Stimulated activated CD8-positive, alpha-beta memory T cell treated with anti-CD3 and anti-CD28 coated beads, Interleukin-15, amount 100 ng/mL, for 48 hours (primary cell): ENCODE measurements at regions not wholly inside any gene's neighbourhood (a gene's known extent, or its start where the extent isn't known, plus 50 kb on each side); places are given as distances from the start of the nearest gene placed in this dataset.
"Not testable (repeated sequence)": the region's sequence is repeated elsewhere in the genome, so short reads cannot be mapped to it uniquely, and the experiment has no call there.

Experiments
- DNase-seq, 2 donors: peaks; one replicate each; pipeline ENCODE4 v3.0.0-alpha.2; 2020; ENCODE audit warnings: low read depth in 2 of 2

DNA sequence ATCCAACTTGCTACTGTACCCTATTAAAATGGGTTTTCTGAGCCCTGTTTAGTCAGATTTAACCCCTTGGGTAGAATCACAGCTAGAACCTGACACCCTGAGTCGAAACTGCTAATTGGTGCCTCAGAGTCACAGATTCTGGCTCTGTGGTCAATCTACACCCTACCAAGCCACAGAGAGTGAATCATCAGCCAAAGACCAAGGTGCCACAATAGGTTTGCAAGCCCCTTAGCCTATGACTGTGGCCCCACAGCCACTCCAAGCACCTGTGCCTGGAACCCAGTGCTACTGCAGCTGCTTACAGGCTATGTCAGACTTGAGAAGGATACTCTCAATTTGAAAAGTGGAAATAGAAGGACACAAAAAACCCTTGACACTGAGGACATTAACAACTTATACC lies 202.8 kb upstream of the KCND2 start:
- DNase-seq: no peak

DNA sequence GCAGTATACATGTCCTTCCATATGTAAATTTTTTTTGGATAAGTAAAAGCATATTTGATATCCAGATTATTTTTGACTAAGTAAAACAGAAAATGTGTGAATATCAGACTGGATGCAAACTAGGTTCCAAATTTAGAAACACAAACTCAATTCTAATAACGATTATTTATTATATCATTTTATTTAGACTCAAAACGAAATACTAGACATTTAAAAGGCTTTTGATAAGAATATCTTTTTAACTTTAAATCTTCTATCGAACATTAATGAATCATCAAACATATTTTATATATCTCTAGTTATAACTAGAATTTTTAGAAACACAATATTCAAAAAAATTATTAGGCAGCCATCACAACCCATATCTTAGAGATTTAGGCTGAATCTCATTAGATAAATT lies 195.2 kb upstream of the KCND2 start:
- DNase-seq: no peak

DNA sequence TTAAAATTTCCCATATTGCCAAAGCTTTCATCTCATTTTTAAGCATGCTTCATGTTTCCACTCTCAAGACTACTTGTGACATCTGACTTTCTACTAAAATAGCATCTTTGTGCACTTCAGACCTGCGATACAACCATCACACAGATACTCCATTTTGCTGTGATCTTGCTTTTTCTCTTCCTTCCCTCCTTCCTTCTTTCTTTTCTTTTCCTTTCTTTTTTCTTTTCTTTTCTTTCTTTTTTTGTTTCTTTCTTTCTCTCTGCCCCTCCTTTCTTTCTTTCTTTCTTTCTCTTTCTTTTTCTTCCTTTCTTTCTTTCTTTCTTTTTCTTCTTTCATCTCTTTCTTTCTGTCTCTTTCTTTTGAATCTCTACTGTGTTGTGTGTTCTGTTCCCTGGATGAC lies 194.0 kb upstream of the KCND2 start:
- DNase-seq: no peak

GRCh38 chr7:120079704-120080103 lies 193.3 kb upstream of the KCND2 start:
- no peak for DNase-seq

GRCh38 chr7:120086468-120086867 lies 186.5 kb upstream of the KCND2 start:
- not testable (repeated sequence) for DNase-seq

- DNase-seq: no peak
Measured at GRCh38 chr7:120089968-120090367, 183.0 kb upstream of the KCND2 start.

GRCh38 chr7:120091807-120092206 lies 181.2 kb upstream of the KCND2 start:
- no peak for DNase-seq

DNA sequence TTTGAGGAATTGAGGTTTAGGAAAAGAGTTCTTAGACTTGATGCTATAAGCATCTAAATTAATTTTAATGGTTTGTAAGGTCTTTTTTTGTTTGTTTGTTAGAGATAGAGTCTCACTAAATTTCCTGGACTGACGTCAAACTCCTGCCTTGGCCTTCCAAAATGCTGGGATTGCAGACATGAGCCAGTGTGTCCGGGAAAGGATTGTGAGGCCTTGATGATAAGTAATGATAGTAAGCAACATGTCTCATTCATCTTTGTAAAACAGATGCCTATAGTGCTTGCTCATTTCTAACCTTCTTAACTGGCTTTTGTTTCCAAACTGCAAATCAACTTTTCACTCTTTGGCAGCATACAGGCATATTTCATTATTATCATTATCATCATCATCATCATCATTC lies 176.0 kb upstream of the KCND2 start:
- no peak for DNase-seq

GRCh38 chr7:120097774-120098173 lies 175.2 kb upstream of the KCND2 start:
- no peak for DNase-seq

DNA sequence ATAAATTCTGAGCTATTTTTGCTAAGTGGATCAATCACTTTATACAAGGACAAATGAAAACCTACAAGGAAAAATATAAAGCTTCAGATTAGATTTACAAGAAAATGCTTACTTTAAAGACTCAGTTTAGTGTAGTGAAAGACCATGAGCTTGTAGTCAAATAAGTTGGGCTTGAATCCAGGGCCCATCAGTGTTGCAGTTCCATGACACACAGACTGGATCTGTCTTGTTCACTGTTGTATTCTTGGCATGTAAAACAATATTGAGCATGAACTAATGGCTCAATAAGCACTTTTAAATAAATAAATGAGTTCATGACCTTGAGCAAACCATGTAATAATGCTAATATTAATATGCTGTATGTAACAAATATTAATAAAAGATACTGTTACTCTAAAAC lies 164.6 kb upstream of the KCND2 start:
- no peak for DNase-seq

DNA sequence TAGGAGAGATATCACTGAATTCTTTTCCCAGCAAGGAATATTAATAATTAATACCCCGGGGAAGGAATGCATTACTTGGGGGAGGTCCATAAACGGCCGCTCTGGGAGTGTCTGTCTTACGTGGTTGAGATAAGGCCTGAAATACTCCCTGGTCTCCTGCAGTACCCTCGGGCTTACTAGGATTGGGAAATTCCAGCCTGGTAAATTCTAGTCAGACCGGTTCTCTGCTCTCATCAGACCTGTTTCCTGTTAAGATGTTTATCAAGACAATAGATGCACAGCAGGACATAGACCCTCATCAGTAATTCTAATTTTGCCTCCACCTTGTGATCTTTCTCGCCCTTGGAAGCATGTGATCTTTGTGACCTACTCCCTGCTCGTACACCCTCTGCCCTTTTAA lies 162.8 kb upstream of the KCND2 start:
- no peak for DNase-seq

GRCh38 chr7:120114626-120115025 lies 158.3 kb upstream of the KCND2 start:
- no peak for DNase-seq

GRCh38 chr7:120123528-120123927 lies 149.4 kb upstream of the KCND2 start:
- no peak for DNase-seq

DNA sequence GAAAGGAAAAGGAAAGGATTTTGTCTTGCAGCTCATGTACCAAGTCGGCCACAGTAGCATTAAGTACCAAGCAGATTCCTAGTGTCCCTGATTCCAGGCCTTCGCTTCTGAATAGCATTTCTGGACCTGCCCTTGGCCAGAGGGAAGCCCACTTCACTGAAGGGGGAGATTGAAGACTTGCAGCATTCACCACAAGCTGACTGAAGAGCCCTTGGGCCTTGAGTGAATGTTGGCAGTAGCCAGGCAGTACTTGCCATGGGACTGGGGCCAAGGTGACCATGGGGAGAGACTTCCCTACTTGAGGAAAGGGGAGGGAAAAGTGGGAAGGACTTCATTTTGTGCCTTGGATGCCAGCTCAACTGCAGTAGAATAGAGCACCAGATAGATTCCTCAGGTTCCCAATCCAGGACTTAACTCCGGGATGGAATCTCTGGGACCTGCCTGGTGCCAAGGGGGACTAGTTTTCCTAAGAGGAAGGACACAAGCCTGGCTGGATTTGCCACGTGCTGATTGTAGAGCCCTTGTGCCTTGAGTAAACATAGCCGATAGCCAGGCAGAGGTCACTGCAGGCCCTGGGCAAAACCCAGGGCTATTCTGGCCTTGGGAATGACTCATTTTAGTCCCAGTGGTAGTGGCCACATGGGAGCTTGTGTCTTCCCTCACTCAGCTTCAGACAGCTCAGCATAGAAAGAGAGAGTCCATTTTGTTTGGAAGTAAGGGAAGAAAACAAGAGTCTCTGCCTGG lies 141.7 kb upstream of the KCND2 start:
- no peak for DNase-seq

GRCh38 chr7:120138497-120138896 lies 134.5 kb upstream of the KCND2 start:
- no peak for DNase-seq

- no peak for DNase-seq
Measured at GRCh38 chr7:120156476-120156875, 116.5 kb upstream of the KCND2 start.

GRCh38 chr7:120160166-120160565 lies 112.8 kb upstream of the KCND2 start:
- DNase-seq: no peak

GRCh38 chr7:120163449-120163848 lies 109.5 kb upstream of the KCND2 start:
- DNase-seq: no peak

DNA sequence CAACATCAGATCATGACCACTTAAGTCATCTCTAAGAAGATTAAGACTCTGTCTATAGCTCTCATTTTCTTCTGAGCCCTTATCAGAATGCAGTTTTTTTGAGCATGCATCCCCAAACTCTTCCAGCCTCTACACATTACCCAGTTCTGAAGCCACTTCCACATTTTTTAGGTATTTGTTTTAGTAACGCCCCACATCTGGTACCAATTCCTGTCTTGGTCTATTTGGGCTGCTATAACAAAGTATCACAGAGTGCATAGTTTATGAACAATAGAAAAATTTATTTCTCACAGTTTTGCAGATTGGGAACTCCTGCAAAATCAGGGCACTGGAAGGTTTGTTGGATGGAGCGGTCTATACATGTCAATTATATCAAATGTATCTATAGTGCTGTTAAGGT lies 107.7 kb upstream of the KCND2 start:
- no peak for DNase-seq

DNA sequence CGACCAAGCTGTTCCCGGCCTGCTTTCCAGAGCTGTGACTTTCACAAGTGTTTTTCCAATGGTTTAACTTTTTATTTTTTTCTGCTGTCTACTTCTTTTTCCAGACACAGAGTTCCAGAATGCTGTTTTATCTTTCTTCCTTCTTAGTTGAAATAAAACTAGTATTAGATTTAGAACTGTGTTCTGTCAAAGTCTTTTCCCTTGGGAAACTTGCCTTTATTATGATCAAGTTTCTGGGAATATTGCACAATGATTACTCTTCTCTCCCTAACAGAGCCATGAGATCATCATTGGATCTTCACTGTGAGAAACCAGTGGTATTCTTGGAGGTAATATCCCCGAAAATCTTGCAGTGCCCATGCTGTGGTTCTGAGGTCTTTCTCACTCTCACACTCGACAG lies 104.9 kb upstream of the KCND2 start:
- no peak for DNase-seq

- no peak for DNase-seq
Measured at GRCh38 chr7:120169996-120170783, 102.8 kb upstream of the KCND2 start.

DNA sequence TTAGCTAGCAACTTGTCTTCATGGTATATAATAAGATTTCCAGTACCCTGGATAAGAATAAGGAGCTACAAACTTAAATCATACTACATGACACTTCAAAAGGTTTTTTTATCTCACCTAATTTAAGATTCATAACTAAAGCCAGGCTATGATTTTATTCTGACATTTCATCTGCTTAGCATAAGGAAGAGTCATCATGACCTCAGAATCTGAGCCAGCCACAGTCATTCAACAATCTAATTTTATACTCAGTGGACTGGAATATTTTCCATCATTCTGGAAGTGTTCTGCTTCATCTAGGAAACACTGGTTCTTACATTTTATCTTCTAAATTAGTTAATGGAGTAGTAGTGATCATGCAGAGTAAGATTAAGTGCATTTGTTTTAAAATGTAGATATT lies 102.1 kb upstream of the KCND2 start:
- DNase-seq: no peak

DNA sequence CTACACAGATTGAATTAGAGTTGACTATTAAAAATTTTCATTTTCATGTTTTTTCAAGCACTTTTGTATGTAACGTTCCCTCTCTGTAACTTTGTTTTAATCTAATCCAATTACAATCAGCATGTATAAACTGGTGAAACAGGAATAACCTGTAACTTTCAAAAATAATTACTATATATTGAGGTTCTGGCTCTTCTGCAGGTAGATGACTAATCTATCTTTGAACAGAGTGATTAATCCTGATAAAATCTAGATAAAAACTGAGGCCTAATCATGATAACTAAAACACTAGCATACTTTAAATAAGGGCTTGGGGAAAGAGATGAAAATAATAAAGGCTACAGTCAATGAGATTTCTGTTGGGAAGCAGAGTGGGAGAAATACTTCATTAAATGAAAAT lies 101.6 kb upstream of the KCND2 start:
- DNase-seq: no peak
